ENCODE measurements at regions not wholly inside any gene's neighbourhood (a gene's known extent, or its start where the extent isn't known, plus 50 kb on each side); places are given as distances from the start of the nearest gene placed in this dataset.

DNA sequence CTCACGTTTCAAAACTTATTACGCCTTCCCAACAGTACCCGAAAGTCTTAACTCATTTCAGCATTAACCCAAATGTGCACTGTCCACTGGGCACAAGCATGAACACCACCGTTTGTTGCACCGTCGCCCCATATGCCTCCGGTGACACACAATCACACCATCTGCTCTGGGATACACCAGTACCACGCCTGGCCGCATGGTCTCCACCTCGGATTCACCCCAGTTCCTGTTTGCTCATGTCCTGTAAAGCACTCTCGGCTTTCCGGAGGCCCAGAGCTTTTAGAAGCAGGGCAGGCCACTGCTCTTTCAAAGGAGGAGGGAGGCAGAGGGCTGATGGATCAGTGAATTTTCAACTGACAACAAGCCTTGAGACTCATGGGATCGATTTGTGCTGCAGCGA is 1570.0 kb upstream of the DEFB115 start:
- no peak for DNase-seq
- intact Hi-C loops (cut with DNase I; ENCODE audit: low total_unique reads), result no loop called here
- Histone ChIP-seq H3K27me3 (no peaks in the 10 kb centered on the region), H3K27ac (no peak overlapping the region), H3K4me3 (no peak overlapping the region), H3K9me3 (peaks cover 0 to 30% (median 13%) of the 10 kb centered on the region in 4 donors), H3K36me3 (no peaks in the 10 kb centered on the region), H3K4me1 (no peaks in the 10 kb centered on the region)
- WGBS, 5 donors, result 79 to 85% (median 80%) methylated on average over 13 to 14 of the region's 14 CpGs
- TF ChIP-seq EP300 (IDR thresholded peaks at IDR 0.05) (no peak), POLR2AphosphoS5 (IDR thresholded peaks at IDR 0.05) (no peak), POLR2A (IDR thresholded peaks at IDR 0.05) (no peak)
- TF ChIP-seq, protein P1, sequence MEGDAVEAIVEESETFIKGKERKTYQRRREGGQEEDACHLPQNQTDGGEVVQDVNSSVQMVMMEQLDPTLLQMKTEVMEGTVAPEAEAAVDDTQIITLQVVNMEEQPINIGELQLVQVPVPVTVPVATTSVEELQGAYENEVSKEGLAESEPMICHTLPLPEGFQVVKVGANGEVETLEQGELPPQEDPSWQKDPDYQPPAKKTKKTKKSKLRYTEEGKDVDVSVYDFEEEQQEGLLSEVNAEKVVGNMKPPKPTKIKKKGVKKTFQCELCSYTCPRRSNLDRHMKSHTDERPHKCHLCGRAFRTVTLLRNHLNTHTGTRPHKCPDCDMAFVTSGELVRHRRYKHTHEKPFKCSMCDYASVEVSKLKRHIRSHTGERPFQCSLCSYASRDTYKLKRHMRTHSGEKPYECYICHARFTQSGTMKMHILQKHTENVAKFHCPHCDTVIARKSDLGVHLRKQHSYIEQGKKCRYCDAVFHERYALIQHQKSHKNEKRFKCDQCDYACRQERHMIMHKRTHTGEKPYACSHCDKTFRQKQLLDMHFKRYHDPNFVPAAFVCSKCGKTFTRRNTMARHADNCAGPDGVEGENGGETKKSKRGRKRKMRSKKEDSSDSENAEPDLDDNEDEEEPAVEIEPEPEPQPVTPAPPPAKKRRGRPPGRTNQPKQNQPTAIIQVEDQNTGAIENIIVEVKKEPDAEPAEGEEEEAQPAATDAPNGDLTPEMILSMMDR (IDR thresholded peaks at IDR 0.05), result no peak

DNA sequence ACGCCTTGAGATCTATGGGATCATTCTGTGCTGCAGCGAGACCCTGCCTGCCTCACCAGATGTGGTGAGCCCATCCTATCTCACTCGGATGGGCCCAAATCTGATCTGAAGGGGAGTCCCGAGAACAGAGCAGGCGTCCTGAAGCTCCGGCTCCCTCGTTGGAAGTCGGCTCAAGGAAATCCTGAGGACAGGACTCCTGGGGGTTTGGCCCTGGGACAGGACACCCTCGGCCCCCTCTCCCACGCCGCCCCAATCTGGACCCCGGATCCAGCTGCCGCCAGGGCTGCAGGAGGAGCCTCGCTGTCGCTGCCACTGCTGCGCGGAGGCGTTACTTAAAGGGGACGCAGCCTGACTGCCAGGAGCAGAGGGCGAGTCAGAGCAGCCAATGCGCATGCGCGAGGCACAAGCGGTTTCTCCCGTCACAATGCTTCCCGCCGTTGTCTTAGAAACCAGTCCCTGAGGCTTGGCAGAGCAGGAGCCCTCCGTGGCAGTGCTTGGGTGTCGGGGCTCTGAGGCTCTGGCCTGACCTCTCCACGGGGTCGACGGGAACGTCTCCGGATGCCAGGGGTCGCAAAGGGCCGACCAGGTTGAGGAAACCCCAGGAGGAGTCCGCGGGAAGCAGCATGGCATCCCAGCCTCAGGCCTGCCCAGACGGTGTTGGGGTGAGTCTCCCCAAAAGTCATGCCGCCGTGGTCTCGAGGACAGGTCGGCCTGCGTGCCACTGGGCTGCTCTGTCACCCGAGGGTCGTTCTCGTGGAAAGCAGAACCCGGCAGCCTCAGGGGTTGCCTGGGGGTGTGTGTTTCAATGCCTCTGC is 1567.8 kb upstream of the DEFB115 start:
- no peak for DNase-seq
- WGBS, 5 donors, result 46 to 78% (median 53%) methylated on average over 13 to 48 of the region's 48 CpGs
- Histone ChIP-seq H3K27me3 (no peaks in the 10 kb centered on the region), H3K36me3 (no peaks in the 10 kb centered on the region), H3K9me3 (peaks cover 0 to 26% (median 13%) of the 10 kb centered on the region in 4 donors), H3K4me1 (no peaks in the 10 kb centered on the region), H3K4me3 (peak overlapping the region in 1 of 4 donors; percentile 19), H3K27ac (no peak overlapping the region)
- TF ChIP-seq EP300 (IDR thresholded peaks at IDR 0.05), result no peak
- TF ChIP-seq POLR2AphosphoS5 (IDR thresholded peaks at IDR 0.05), result no peak
- TF ChIP-seq, protein P1 (IDR thresholded peaks at IDR 0.05), result no peak
- TF ChIP-seq POLR2A (IDR thresholded peaks at IDR 0.05), result no peak
- intact Hi-C loops (cut with DNase I; ENCODE audit: low total_unique reads), result no loop called here

DNA sequence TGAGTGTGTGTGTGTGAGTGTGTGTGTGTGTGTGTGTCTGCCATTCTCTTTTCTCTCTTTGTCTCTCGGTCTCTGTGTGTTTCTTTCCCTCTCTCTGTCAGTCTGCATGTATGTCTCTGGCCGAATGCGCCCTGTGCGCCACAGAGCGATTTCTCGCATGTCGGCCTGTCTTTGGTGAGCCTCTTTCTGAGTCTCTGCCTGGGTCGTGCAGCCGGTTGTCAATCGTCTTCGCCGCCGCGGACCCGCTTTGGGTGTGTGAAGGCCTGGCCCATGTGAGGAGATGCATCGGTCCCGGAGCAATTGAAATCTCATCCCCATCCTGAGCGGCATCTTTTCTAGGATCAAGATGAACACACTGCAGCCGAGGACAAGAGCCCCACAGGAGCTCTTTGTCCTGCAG is 1567.2 kb upstream of the DEFB115 start:
- no peak for DNase-seq
- 89 to 96% (median 91%) methylated on average over 16 to 19 of the region's 19 CpGs for WGBS, 5 donors
- Histone ChIP-seq H3K27me3 (no peaks in the 10 kb centered on the region), H3K27ac (no peak overlapping the region), H3K36me3 (no peaks in the 10 kb centered on the region), H3K4me3 (no peak overlapping the region), H3K4me1 (no peaks in the 10 kb centered on the region), H3K9me3 (peaks cover 0 to 26% (median 13%) of the 10 kb centered on the region in 4 donors)
- intact Hi-C loops (cut with DNase I; ENCODE audit: low total_unique reads), result no loop called here
- no peak for TF ChIP-seq EP300 (IDR thresholded peaks at IDR 0.05)
- TF ChIP-seq POLR2A (IDR thresholded peaks at IDR 0.05), result no peak
- no peak for TF ChIP-seq POLR2AphosphoS5 (IDR thresholded peaks at IDR 0.05)
- TF ChIP-seq, protein P1 (IDR thresholded peaks at IDR 0.05), result no peak

DNA sequence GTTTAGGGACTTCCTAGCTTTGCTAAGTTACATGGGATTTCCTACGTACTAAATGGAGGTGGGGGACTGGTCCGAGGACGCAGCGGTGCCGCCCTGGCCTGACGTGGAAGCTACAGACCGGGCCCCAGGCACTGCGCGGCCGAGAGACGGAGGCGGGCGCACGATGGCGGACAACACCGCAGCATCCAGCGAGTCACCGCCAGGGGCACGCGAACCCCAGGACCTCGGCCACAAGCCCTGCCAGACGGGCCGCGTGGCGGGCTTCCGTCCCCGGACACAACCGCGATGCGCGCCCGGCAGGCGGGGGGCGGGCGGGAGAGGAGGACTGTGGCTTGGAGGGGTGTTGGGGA is 1516.9 kb upstream of the DEFB115 start:
- no peak overlapping the region for H3K27ac ChIP-seq
- H3K4me1 ChIP-seq, result no peaks in the 10 kb centered on the region
- DNase-seq, result peak in 1 of 2 donors; percentile 16
- 33 to 72% (median 54%) methylated on average over 18 to 35 of the region's 35 CpGs for WGBS, 5 donors
- TF ChIP-seq, protein P1 (IDR thresholded peaks at IDR 0.05), result no peak
- TF ChIP-seq POLR2AphosphoS5 (IDR thresholded peaks at IDR 0.05), result no peak
- peaks cover 13 to 77% (median 60%) of the 10 kb centered on the region in 4 donors for H3K9me3 ChIP-seq
- H3K27me3 ChIP-seq, result peaks cover 0 to 42% (median 0%) of the 10 kb centered on the region in 3 donors
- H3K4me3 ChIP-seq, result no peak overlapping the region
- no peaks in the 10 kb centered on the region for H3K36me3 ChIP-seq
- intact Hi-C loops (cut with DNase I; ENCODE audit: low total_unique reads), result no loop called here

Measured in stomach (tissue), 8 donors.